Osteoblast (primary cell): ENCODE measurements at regions not wholly inside any gene's neighbourhood (a gene's known extent, or its start where the extent isn't known, plus 50 kb on each side); places are given as distances from the start of the nearest gene placed in this dataset.

Experiments used
- DNase-seq: peaks from one replicate; pipeline ENCODE4 v3.0.0; 2011; ENCODE audit warnings: low spot score, mixed read lengths; ENCODE audit not compliant: insufficient read length; ENCODE audit errors: missing footprints
- H2AFZ ChIP-seq: 2 replicates; pipeline ENCODE4 v1.6.0; 2011; ENCODE audit warnings: mild to moderate bottlenecking, low read length
- H3K27ac ChIP-seq: 2 replicates; pipeline ENCODE4 v1.5.1; 2011; ENCODE audit warnings: mild to moderate bottlenecking, low read depth, low read length, moderate library complexity
- H3K27me3 ChIP-seq: 2 replicates; pipeline ENCODE4 v1.6.0; 2012; ENCODE audit warnings: mild to moderate bottlenecking, control low read depth, inconsistent platforms, low read length, moderate library complexity; ENCODE audit not compliant: insufficient read depth
- H3K36me3 ChIP-seq: 2 replicates; pipeline ENCODE4 v1.5.1; 2011; ENCODE audit warnings: mild to moderate bottlenecking, low read length, control low read depth, moderate library complexity; ENCODE audit not compliant: insufficient read depth
- H3K4me1 ChIP-seq: 2 replicates; pipeline ENCODE4 v1.5.1; 2011; ENCODE audit warnings: mild to moderate bottlenecking, low read length, control low read depth, moderate library complexity; ENCODE audit not compliant: insufficient read depth
- H3K4me2 ChIP-seq: 2 replicates; pipeline ENCODE4 v1.6.0; 2011; ENCODE audit warnings: mild to moderate bottlenecking, low read length; ENCODE audit not compliant: insufficient read depth
- H3K4me3 ChIP-seq: fragments of 200-600 bp; sonication (generic); 3 replicates; pipeline ENCODE4 v1.5.1; 2012; ENCODE audit warnings: mild to moderate bottlenecking, low read length, inconsistent platforms; ENCODE audit not compliant: insufficient read depth
- H3K79me2 ChIP-seq: 2 replicates; pipeline ENCODE4 v1.6.0; 2012; ENCODE audit warnings: mild to moderate bottlenecking, low read length, control low read depth, inconsistent platforms; ENCODE audit not compliant: insufficient read depth
- H3K9me3 ChIP-seq: 2 replicates; pipeline ENCODE4 v1.5.1; 2011; ENCODE audit warnings: low read depth, low read length, control low read depth
- H4K20me1 ChIP-seq: 2 replicates; pipeline ENCODE4 v1.6.0; 2012; ENCODE audit warnings: mild to moderate bottlenecking, low read length, control low read depth; ENCODE audit not compliant: insufficient read depth
- TF ChIP-seq, protein P1 (sequence below): IDR thresholded peaks from 2 replicates; pipeline ENCODE4 v1.5.1; 2011; ENCODE audit warnings: mild to moderate bottlenecking, low read depth, low read length, moderate library complexity; ENCODE audit errors: extremely low read depth

DNA sequence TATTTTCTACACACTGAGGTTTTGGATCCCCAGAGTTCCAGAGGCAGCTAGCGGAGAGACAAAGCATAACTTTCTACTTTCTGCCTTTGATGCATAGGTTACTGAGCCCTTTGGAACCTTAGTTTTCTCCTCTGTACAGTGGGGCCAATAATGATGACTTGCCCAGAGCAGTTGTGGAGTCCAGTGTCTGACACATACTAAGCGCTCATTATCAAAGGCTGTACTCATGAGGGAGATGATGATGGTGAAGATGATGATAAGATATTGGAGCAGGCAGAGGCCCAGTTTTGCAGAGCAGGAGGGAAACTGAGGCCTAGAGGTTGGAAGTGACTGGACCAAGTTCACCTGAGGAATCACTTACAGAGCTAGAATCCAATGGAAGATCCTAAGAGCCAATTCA lies 458.0 kb downstream of the MIAT start:
- H3K27ac ChIP-seq, result peak overlapping the region; percentile 70
- no peaks in the 10 kb centered on the region for H3K9me3 ChIP-seq
- H3K79me2 ChIP-seq, result no peaks in the 10 kb centered on the region
- H3K36me3 ChIP-seq, result no peaks in the 10 kb centered on the region
- no peak overlapping the region for H2AFZ ChIP-seq
- DNase-seq, result no peak
- no peak overlapping the region for H3K4me3 ChIP-seq
- H3K4me2 ChIP-seq, result peak overlapping the region; percentile 3
- peaks cover 47% of the 10 kb centered on the region for H3K4me1 ChIP-seq
- TF ChIP-seq, protein P1, sequence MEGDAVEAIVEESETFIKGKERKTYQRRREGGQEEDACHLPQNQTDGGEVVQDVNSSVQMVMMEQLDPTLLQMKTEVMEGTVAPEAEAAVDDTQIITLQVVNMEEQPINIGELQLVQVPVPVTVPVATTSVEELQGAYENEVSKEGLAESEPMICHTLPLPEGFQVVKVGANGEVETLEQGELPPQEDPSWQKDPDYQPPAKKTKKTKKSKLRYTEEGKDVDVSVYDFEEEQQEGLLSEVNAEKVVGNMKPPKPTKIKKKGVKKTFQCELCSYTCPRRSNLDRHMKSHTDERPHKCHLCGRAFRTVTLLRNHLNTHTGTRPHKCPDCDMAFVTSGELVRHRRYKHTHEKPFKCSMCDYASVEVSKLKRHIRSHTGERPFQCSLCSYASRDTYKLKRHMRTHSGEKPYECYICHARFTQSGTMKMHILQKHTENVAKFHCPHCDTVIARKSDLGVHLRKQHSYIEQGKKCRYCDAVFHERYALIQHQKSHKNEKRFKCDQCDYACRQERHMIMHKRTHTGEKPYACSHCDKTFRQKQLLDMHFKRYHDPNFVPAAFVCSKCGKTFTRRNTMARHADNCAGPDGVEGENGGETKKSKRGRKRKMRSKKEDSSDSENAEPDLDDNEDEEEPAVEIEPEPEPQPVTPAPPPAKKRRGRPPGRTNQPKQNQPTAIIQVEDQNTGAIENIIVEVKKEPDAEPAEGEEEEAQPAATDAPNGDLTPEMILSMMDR, result no peak
- H3K27me3 ChIP-seq, result no peaks in the 10 kb centered on the region
- H4K20me1 ChIP-seq, result no peaks in the 10 kb centered on the region

DNA sequence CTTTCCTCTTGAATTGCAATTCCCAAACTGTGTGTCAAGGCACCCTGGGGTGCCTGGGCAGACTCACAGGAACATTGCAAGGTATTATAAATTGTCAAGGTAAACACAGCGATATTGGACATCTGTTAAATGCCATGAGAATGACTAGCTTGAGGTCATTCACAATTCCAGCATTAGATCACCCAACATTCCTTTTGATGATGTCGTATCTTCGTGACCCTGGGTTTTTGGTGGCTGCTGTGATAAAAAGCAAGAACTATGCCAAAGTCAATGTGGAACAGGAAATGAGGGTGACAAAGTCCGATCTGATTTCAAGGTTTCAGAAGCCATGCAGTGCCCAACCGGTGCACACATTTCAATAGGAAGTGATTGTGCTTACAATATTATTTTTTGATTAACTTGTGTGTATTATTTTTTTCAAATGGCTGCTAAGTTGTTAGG lies 458.4 kb downstream of the MIAT start:
- Histone ChIP-seq H3K79me2 (no peaks in the 10 kb centered on the region), H3K27me3 (no peaks in the 10 kb centered on the region), H3K9me3 (no peaks in the 10 kb centered on the region), H3K36me3 (no peaks in the 10 kb centered on the region), H3K27ac (peak overlapping the region; percentile 70), H3K4me1 (peaks cover 43% of the 10 kb centered on the region), H4K20me1 (no peaks in the 10 kb centered on the region), H2AFZ (no peak overlapping the region), H3K4me2 (peak overlapping the region; percentile 3), H3K4me3 (no peak overlapping the region)
- TF ChIP-seq, protein P1, result no peak
- no peak for DNase-seq

DNA sequence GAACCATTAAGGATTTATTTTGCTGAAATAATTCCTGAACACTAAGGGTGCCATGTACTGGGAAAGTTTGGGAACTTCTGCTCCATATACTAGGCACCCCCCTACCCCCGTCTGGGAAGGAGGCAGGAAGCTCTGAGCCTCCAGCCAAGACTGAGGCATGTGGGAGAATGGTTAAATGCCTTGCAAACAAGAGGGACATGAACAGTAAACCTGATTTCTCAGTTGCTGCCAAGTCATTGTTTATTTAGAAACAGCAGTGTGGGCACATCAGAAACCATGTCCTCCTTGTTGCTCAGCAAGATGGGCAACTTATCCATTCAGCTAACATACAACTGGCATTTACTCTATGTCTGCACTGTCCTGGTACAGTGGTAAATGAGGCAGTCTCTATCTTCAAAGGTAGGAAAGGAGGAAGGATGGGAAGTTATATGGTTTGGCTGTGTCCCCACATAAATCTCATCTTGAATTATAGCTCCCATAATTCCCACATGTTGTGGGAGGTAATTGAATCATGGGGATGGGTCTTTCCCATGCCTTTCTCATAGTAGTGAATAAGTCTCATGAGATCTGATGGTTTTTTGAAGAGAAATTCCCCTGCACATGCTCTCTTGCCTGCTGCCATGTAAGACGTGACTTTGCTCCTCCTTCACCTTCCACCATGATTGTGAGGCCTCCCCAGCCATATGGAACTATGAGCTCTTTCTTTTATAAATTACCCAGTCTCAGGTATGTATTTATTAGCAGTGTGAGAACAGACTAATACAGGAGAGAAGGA lies 459.1 kb downstream of the MIAT start:
- Histone ChIP-seq H3K4me1 (peaks cover 36% of the 10 kb centered on the region), H3K36me3 (no peaks in the 10 kb centered on the region)
- DNase-seq, result no peak

DNA sequence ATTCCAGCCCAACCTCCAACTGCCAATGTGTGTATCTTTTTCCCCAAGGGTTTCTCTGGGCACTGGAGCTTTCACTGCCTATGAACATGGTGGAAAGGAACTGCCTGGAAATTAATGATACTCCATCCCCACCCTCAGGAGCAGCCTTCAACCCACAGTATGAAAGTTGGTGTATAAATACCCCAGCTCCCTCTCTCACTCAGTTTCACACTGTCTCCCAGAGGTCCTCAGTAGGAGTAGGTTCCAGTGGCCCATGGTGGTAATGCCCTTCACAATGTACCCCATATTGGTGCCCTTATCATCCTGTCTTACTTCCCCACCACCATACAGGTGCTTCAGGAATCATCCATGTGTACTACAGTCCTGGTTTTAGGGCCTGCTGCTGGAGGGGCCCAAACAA lies 462.6 kb downstream of the MIAT start:
- no peak overlapping the region for H3K4me2 ChIP-seq
- no peak for DNase-seq
- no peaks in the 10 kb centered on the region for H4K20me1 ChIP-seq
- H3K27ac ChIP-seq, result no peak overlapping the region
- no peak overlapping the region for H3K4me3 ChIP-seq
- H3K36me3 ChIP-seq, result no peaks in the 10 kb centered on the region
- no peaks in the 10 kb centered on the region for H3K9me3 ChIP-seq
- TF ChIP-seq, protein P1, result no peak
- H3K4me1 ChIP-seq, result peaks cover 11% of the 10 kb centered on the region
- H3K27me3 ChIP-seq, result no peaks in the 10 kb centered on the region
- H2AFZ ChIP-seq, result no peak overlapping the region
- no peaks in the 10 kb centered on the region for H3K79me2 ChIP-seq

More for the DNA sequence above, 459.1 kb downstream of the MIAT start:
- H3K4me2 ChIP-seq, result peak overlapping the region; percentile 3
- TF ChIP-seq, protein P1, result no peak
- H2AFZ ChIP-seq, result no peak overlapping the region
- H3K27ac ChIP-seq, result peak overlapping the region; percentile 70
- H3K9me3 ChIP-seq, result no peaks in the 10 kb centered on the region
- no peak overlapping the region for H3K4me3 ChIP-seq
- no peaks in the 10 kb centered on the region for H4K20me1 ChIP-seq
- H3K27me3 ChIP-seq, result no peaks in the 10 kb centered on the region
- H3K79me2 ChIP-seq, result no peaks in the 10 kb centered on the region
